ENCODE measurements at regions not wholly inside any gene's neighbourhood (a gene's known extent, or its start where the extent isn't known, plus 50 kb on each side); places are given as distances from the start of the nearest gene placed in this dataset.

DNA sequence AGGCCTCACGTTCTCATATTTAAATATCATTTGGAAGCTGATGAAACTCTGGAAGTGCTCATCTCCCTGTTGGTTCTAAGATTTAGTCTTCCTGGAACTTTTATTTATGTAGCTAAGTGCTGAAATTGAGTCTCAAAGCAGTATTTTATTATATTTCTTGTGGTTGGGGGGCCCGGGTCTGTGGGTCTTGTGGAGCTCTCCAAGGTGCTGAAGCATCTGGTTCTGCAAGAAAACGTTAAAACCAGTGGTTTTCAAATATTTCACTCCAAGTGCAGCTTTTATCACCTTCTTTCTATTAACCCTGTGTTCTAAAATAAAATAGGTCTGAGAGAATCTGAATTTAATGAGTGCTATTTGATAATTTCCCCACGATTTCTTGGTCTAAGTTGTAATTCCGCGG is 1404.8 kb downstream of the TBC1D22A start:
- no peak for DNase-seq (ENCODE audit: low read depth)
- TF ChIP-seq, protein P1, sequence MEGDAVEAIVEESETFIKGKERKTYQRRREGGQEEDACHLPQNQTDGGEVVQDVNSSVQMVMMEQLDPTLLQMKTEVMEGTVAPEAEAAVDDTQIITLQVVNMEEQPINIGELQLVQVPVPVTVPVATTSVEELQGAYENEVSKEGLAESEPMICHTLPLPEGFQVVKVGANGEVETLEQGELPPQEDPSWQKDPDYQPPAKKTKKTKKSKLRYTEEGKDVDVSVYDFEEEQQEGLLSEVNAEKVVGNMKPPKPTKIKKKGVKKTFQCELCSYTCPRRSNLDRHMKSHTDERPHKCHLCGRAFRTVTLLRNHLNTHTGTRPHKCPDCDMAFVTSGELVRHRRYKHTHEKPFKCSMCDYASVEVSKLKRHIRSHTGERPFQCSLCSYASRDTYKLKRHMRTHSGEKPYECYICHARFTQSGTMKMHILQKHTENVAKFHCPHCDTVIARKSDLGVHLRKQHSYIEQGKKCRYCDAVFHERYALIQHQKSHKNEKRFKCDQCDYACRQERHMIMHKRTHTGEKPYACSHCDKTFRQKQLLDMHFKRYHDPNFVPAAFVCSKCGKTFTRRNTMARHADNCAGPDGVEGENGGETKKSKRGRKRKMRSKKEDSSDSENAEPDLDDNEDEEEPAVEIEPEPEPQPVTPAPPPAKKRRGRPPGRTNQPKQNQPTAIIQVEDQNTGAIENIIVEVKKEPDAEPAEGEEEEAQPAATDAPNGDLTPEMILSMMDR (IDR thresholded peaks at IDR 0.05; ENCODE audit: control insufficient read depth, extremely low read depth, insufficient read depth), result no peak
- H3K4me3 ChIP-seq (ENCODE audit: low read depth, low read length), result no peak overlapping the region

DNA sequence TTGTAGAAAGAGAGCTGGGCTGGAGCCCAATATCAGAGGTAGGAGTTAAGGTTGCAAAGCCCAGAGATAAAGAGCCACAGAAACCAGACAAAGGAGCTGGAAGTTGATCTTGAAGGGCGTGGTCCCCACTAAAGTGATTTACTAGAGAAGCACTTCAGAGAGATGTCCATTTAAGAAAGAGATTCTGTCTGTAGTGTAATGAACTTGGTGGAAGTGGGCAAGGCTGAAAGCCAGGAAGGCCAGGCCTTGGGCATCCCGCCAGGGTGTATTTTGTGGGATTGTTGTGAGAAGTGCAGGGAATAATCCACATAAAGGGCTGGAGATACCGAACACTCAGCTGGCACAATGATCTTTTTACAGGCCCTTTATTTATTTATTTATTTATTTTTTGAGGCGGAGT is 1398.8 kb downstream of the TBC1D22A start:
- no peak overlapping the region for H3K4me3 ChIP-seq (ENCODE audit: low read depth, low read length)
- TF ChIP-seq, protein P1 (IDR thresholded peaks at IDR 0.05; ENCODE audit: control insufficient read depth, extremely low read depth, insufficient read depth), result no peak
- DNase-seq (ENCODE audit: low read depth), result no peak

DNA sequence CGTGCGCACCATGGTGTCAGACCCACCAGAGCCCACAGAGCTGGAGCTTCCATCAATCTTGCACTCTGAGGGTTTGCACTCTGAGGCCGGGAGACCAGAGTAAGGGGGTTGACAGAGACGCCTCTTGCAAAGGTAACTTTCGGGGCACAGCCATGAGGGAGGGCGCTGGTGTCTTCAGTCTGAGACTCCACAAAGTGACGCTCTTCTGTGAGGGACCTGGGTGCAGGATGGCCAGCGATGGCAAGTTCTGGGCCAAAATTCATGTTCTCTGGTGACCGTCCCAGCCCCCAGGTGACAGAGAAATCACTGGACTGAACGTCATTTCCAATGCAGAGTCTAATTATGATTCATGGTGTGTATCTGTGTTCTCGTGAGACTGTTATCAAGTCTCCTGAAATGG is 1395.2 kb downstream of the TBC1D22A start:
- DNase-seq (ENCODE audit: low read depth), result no peak
- H3K4me3 ChIP-seq (ENCODE audit: low read depth, low read length), result no peak overlapping the region
- TF ChIP-seq, protein P1 (IDR thresholded peaks at IDR 0.05; ENCODE audit: control insufficient read depth, extremely low read depth, insufficient read depth), result no peak

DNA sequence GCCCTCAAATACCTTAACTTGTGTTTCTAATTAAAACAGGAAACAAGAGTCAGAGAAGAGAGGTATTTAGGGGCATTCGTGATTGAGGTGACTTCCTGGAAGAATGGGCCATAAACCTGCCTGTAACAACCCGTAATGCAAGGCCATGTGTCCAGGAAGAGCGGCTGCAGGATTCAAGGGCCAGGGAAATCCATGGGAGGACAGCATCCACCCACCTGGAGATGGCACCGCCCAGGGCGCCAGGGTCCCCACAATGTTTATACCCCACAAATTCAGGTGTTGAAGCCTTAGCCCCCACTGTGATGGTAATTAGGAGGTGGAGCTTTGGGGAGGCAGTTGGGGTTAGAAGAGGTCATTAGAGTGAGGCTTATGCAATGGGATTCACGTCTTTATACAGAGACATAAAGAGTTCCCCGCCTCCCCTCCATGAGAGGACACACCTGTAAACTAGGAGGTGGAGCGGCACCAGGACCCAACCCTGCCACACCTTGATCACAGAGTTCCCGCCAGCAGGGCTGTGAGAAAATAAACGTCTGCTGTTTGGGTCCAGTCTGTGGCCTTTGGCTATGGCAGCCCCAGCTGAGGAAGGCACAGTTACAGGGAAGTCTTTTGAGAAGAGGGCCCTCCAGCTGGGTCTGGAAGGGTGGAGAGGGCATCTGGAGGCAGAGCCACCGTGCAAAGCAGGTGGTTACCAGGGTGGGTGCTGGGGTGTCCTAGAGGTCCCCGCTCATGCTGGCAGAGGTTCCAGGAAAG is 1394.3 kb downstream of the TBC1D22A start:
- no peak for DNase-seq (ENCODE audit: low read depth)
- TF ChIP-seq, protein P1 (IDR thresholded peaks at IDR 0.05; ENCODE audit: control insufficient read depth, extremely low read depth, insufficient read depth), result no peak
- no peak overlapping the region for H3K4me3 ChIP-seq (ENCODE audit: low read depth, low read length)

DNA sequence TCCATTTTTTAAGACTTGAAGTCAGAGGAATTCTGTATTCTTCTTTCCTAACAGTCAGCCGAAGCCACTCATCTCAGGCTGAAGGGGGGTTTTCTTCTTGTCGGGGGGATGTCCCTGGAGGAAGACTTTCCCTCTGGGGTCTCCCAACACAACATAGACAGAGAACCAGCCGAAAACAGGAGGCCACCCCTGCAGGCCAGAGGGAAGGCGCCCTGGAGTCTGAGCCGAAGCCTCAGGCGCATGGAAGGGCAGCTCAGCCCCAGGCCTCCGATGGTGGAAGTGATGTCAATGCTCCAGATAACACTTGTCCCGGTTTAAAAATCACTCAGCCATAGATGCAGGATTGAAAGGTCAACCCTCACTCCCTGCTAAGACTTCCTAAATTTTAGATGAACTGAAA is 1393.0 kb downstream of the TBC1D22A start:
- no peak overlapping the region for H3K4me3 ChIP-seq (ENCODE audit: low read depth, low read length)
- TF ChIP-seq, protein P1 (IDR thresholded peaks at IDR 0.05; ENCODE audit: control insufficient read depth, extremely low read depth, insufficient read depth), result no peak
- DNase-seq (ENCODE audit: low read depth), result no peak

DNA sequence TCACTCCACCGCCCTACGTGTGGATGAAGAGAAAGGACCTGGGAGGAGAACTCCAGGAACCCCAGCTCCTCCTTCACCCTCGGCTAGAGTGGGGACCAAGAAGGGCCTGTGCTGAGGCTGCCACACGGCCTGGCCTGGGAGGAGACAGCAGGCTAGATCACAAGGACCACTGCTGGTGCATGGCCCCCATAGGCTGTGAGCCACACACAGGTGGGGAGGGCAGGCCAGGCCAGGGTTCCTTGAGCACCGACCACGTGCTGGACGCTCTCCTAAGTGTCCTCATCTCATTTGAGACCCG is 1392.4 kb downstream of the TBC1D22A start:
- no peak for DNase-seq (ENCODE audit: low read depth)
- no peak overlapping the region for H3K4me3 ChIP-seq (ENCODE audit: low read depth, low read length)
- TF ChIP-seq, protein P1 (IDR thresholded peaks at IDR 0.05; ENCODE audit: control insufficient read depth, extremely low read depth, insufficient read depth), result no peak
